ENCODE measurements at regions not wholly inside any gene's neighbourhood (a gene's known extent, or its start where the extent isn't known, plus 50 kb on each side); places are given as distances from the start of the nearest gene placed in this dataset.

DNA sequence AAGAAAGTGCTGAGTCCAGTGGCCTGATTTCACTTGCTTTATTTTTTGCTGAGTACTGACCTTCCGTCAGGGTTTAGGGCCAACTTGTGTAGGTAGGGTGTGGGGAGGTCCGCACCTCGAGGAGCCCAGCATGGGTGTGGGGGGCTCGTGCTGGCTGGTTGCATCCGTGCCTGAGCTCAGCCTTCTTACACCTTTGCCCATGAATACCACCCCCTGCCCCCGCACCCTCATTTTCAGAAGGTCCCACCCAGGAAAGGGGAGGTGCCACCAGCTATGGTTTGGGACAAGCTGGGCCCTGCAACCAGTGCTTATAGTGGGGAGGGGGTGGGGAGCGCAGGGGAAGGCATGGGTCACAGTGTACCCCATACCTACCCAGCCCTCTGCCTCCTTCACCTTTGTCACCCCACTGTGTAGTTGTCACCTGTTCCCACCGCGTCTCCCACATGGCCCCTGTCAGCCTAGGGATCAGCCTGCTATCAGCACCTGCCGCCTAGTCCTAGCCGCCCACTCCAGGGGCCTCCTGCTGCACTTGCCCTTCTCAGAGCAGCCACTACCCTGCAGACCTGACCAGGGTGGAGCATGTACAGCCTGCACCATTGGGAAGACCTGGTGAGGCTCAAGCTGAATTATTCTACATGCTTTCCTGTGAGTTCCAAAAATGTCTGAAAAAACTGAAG is 146.2 kb upstream of the RET start:
- Histone ChIP-seq H3K27me3 (peaks cover 6 to 10% of the 10 kb centered on the region in 2 donors), H3K27ac (no peak overlapping the region), H3K9me3 (no peaks in the 10 kb centered on the region), H3K4me1 (peaks cover 0 to 15% of the 10 kb centered on the region in 2 donors), H3K4me3 (no peak overlapping the region), H3K36me3 (no peaks in the 10 kb centered on the region)
- TF ChIP-seq, protein P1, sequence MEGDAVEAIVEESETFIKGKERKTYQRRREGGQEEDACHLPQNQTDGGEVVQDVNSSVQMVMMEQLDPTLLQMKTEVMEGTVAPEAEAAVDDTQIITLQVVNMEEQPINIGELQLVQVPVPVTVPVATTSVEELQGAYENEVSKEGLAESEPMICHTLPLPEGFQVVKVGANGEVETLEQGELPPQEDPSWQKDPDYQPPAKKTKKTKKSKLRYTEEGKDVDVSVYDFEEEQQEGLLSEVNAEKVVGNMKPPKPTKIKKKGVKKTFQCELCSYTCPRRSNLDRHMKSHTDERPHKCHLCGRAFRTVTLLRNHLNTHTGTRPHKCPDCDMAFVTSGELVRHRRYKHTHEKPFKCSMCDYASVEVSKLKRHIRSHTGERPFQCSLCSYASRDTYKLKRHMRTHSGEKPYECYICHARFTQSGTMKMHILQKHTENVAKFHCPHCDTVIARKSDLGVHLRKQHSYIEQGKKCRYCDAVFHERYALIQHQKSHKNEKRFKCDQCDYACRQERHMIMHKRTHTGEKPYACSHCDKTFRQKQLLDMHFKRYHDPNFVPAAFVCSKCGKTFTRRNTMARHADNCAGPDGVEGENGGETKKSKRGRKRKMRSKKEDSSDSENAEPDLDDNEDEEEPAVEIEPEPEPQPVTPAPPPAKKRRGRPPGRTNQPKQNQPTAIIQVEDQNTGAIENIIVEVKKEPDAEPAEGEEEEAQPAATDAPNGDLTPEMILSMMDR (IDR thresholded peaks at IDR 0.05) = no peak
- DNase-seq (ENCODE audit: low spot score) = peak; percentile 32

DNA sequence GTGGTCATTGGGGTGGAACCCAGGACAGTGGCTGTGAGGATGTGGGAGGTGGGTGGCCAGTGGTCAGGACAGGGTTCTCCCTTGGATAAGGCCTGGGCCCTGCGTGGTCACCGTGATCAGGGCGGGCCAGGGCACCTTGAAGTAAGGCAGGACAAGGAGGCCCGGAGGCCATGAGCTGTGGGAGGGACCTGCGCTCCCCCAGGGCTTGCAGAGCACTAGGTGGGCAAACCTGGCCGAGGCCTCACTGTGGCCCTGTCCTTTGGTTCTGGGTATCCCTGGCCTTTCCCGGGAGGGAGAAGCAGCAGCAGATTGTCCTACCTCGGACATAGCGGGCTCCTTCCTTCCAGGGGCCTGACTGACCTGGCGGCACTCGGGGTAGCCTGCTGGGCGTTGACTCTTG is 144.8 kb upstream of the RET start:
- H3K27me3 ChIP-seq = peaks cover 6 to 10% of the 10 kb centered on the region in 2 donors
- H3K4me3 ChIP-seq = no peak overlapping the region

DNA sequence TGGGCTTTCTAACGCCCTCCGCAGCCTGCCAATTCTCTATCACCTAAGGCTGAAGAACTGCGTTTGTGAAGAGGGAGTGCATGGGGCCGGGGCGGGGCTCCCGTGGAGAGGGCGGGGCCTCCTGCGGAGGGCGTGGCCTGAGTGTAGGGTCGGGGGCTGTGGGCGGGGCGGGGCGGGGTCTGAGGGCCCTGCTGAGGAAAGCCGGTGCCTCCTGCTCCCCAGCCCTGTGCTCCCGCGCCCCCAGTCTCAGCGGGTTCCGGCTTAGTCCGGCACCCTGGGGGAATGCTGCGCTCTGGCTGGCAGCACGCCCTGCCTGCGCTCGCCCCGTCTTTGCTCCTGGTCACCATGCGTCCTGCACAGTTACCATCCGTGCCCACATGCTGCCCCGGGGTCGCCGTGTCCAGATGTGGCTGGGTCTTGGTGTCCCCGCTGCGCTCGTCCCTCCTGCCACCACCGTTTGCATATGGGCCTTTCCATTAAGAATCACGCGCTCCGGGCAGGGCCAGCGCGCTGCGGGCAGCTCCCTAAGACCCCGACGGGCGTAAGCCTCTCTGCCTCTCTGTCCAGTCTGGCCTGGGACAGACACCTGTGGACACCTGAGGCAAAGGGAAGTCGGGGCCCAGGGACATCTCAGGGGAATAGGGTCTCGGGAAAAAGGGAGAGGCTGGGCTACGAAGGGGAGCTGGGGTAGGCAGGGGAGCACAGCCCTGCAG is 144.0 kb upstream of the RET start:
- peak overlapping the region in 1 of 2 donors; percentile 18 for H3K4me3 ChIP-seq
- H3K9me3 ChIP-seq = no peaks in the 10 kb centered on the region
- TF ChIP-seq, protein P1 (IDR thresholded peaks at IDR 0.05) = no peak
- no peak for DNase-seq (ENCODE audit: low spot score)
- H3K27me3 ChIP-seq = peaks cover 6 to 10% of the 10 kb centered on the region in 2 donors
- no peaks in the 10 kb centered on the region for H3K36me3 ChIP-seq
- H3K27ac ChIP-seq = no peak overlapping the region
- H3K4me1 ChIP-seq = peaks cover 0 to 15% of the 10 kb centered on the region in 2 donors

More for the DNA sequence above, 144.8 kb upstream of the RET start:
- no peaks in the 10 kb centered on the region for H3K36me3 ChIP-seq
- no peaks in the 10 kb centered on the region for H3K9me3 ChIP-seq
- H3K27ac ChIP-seq = no peak overlapping the region
- TF ChIP-seq, protein P1 (IDR thresholded peaks at IDR 0.05) = no peak
- peaks cover 0 to 15% of the 10 kb centered on the region in 2 donors for H3K4me1 ChIP-seq
- no peak for DNase-seq (ENCODE audit: low spot score)

DNA sequence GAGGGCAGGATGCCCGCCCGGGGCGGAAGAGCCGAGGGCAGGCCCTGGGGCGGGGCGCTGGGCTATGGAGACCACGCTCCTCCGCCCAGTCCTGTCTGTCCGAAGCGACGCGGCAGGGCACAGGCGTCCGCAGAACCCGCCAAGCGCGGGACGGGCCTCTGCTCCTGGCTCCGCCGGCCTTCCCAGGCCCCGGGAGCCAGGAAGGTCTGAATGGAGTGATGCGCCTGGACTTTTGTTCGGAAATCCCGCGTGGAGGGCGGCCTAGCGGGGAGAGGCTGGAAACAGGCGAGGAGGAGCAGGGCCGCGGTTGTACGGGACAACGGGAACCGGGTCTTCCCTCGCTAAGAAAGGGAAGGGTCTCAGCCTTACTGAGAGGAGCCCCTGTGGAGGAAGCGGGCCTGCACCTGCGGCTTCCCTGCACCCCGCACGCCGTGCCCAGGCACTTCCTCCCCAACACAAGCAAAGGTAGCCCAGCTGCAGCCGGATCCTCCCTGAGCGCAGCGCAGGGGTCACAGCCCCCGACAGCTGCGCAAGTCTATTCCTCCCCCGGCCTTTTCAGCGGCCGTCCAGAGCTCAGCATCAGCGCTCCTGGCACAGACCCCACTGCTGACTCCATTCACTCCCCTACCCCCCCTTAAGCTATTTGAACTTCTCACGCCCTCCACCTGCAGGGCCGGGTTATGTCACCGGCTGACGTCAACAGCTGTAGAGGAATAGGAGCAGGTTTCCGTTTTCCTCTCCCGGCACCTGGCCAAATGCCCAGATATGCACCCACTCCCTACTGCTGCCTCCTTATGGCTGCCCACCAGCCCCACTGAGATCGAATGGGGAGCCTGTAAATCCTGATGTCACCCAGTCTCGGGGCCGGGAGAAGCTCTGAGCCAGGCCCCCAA is 143.2 kb upstream of the RET start:
- Histone ChIP-seq H3K36me3 (no peaks in the 10 kb centered on the region), H3K27ac (no peak overlapping the region), H3K4me3 (peak overlapping the region in 1 of 2 donors; percentile 18), H3K27me3 (peaks cover 6 to 10% of the 10 kb centered on the region in 2 donors), H3K4me1 (peaks cover 0 to 15% of the 10 kb centered on the region in 2 donors), H3K9me3 (no peaks in the 10 kb centered on the region)
- peak; percentile 40 for DNase-seq (ENCODE audit: low spot score)
- TF ChIP-seq, protein P1 (IDR thresholded peaks at IDR 0.05) = no peak

DNA sequence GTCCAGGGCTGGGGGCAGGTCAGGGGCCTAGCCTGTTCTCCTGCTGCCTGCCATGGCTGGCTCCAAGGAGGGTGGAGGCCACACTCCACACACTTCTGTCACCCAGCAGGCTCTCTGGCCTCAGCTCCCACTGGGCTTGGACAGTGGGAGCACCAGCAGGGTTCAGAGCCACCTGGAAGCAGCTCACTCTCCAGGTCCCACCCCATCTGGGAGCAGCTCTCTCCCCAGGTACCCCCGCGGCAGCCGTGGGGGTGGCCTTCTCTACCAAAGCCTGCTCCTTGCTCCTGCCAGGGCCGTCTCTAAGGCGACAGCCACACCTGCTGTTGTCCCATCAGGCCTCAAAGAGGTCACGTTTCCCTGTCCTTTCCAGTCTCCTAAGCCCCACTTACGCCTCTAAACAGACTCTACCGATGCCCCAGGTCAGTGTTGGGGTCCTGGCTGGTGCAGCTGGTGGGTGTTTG is 142.5 kb upstream of the RET start:
- Histone ChIP-seq H3K27me3 (peaks cover 6 to 10% of the 10 kb centered on the region in 2 donors), H3K36me3 (no peaks in the 10 kb centered on the region), H3K9me3 (no peaks in the 10 kb centered on the region), H3K4me1 (peaks cover 0 to 15% of the 10 kb centered on the region in 2 donors), H3K27ac (no peak overlapping the region), H3K4me3 (no peak overlapping the region)
- no peak for DNase-seq (ENCODE audit: low spot score)
- TF ChIP-seq, protein P1 (IDR thresholded peaks at IDR 0.05) = no peak

Data from right atrium auricular region (tissue), 2 donors.